D341Med (cell line): ENCODE measurements at regions not wholly inside any gene's neighbourhood (a gene's known extent, or its start where the extent isn't known, plus 50 kb on each side); places are given as distances from the start of the nearest gene placed in this dataset.
A peak's percentile ranks its signal among the peaks of the same experiment; 100 is the strongest.
"Not testable (repeated sequence)": the region's sequence is repeated elsewhere in the genome, so short reads cannot be mapped to it uniquely, and the experiment has no call there.

ENCODE experiments used
- DNase-seq: peaks from one replicate; pipeline ENCODE4 v3.0.0; 2012; ENCODE audit warnings: low spot score

GRCh38 chr5:155116456-155117251 lies 103.1 kb downstream of the KIF4B start:
- DNase-seq, result no peak

GRCh38 chr5:155125551-155126095 lies 112.1 kb downstream of the KIF4B start:
- no peak for DNase-seq

DNA sequence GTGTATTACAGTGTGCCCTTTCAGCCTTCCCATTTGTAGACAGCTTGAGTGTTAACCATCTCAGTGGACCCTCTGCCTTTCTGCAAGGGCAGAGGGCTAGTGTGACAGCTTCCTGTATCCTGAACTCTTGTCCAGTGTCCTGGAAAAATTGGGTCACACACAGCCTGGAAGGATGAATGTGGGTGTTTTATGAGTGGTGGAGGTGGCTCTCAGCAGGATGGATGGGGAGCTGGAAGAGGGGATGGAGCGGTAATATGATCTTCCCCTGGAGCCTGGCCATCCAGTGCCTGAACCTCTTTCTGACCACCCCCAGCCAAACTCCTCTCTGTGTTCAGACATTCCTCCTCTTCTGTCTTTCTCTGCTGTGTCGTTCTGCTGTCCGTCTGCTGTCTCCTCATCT lies 113.0 kb downstream of the KIF4B start:
- no peak for DNase-seq

- no peak for DNase-seq
Observed at GRCh38 chr5:155127552-155127951, 114.0 kb downstream of the KIF4B start.

DNA sequence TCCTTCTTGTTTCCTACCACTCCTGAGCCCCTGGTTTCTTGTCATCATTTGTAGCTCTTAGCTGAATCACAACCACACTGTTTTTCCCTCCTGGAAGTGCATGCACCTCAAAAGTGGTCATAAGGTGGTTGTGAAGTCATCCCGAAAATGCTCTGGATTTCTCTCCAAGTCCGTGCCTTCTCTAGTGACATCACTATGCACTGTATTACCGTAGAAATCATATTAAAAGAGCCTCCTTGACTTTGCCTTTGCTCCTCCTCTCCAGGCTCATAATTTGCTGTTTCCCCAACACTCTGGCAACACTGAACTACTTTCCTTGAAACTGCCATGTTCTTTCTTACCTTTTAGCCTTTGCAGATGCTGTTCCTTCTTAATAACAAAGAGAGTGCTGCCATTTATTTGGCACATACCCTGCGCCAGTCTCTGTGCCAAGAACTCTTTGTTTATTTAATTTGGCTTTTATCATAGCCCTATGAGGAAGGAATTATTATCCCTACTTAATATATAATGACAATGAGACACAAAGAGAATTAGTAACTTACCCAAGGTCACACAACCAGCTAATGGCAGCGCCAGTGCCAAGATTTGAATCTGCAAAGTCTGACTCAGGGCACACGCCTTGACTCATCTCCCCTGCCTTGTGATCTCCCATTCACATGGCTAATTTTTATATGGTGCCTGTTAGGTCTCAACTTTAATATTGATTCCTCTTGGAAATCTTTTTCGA lies 115.4 kb downstream of the KIF4B start:
- no peak for DNase-seq

- DNase-seq, result no peak
Observed at GRCh38 chr5:155129513-155129880, 115.9 kb downstream of the KIF4B start.

DNA sequence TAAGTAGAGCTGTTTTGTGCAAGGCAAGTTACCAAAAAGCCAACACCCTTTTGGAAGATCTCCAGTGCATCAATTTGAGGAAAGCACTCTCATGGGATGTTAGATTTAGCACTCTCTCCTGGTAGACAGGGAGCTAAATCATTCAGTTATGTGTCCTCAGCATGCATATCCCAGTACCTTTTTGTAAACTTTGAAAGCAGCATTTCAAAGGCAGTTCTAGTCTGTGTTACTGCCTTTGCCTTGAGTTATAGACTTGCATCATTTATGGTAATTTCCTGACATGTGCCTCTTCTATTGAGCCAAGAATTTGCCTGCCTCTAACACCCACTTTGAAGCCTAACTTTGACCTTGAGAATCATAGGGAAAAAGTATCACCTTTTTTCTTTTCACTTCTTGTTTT lies 120.6 kb downstream of the KIF4B start:
- DNase-seq, result no peak

- no peak for DNase-seq
Observed at GRCh38 chr5:155136216-155136850, 122.8 kb downstream of the KIF4B start.

GRCh38 chr5:155137683-155138082 lies 124.1 kb downstream of the KIF4B start:
- DNase-seq, result no peak

DNA sequence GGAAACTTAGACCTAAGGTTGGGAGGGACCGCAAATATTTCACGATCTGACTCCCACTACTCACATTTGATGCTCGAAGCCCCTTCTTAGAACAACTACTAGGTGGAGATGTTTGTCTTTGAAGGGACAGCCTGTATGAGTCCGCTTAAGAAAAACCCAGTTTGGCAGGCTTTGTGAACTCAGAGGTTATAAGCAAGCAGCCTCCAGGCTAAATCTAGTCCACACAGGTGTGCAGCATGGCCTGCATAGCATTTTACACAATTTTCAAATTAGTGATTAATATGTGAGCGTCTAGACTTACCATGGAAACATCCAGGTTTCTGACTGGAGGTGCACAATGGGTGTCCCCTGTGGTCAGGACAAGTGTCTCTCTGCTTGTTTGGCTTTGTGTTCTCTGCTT lies 127.1 kb downstream of the KIF4B start:
- DNase-seq, result no peak

GRCh38 chr5:155144956-155145355 lies 131.4 kb downstream of the KIF4B start:
- DNase-seq, result no peak

DNA sequence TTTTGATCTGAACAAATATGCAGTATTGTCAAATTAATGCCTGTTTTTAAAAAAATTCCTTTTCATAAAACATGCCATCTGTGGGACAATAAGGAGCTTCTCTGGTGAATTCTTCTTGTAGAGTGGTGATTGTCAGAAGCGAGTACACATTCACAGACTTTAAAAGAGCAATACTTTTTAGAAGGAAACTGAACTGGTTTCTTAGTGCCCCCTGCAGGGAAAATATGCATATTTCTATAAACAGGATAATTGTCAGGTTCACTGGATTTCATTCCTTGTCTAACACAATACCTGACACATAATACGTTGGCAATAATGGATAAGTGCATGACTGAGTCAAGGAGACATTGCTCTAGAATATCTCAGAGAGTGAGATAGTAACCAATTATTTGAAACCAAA lies 133.7 kb downstream of the KIF4B start:
- no peak for DNase-seq

DNA sequence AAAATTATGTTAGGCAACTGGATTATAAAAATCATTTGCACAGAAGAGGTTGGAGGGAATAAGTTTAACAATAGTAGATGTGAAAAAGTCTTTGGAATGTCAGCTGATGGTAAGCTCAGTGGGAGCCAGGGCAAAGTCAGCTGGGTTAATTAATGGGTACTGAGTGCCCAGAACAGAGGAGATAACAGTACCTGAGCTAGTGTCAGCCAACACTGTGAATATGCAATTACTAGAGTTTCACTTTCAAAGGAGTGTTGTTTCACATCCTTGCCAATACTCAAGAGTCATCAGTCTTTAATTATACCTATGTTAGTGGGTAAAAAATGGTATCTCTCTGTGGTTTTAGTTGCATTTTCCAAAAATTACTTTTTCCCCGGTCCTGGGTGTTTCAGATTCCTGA lies 135.1 kb downstream of the KIF4B start:
- no peak for DNase-seq

GRCh38 chr5:155150012-155150411 lies 136.5 kb downstream of the KIF4B start:
- DNase-seq, result no peak

- peak; percentile 52 for DNase-seq
Observed at GRCh38 chr5:155154973-155155372, 141.4 kb downstream of the KIF4B start.

- DNase-seq, result not testable (repeated sequence)
Observed at GRCh38 chr5:155163084-155163483, 149.5 kb downstream of the KIF4B start.

DNA sequence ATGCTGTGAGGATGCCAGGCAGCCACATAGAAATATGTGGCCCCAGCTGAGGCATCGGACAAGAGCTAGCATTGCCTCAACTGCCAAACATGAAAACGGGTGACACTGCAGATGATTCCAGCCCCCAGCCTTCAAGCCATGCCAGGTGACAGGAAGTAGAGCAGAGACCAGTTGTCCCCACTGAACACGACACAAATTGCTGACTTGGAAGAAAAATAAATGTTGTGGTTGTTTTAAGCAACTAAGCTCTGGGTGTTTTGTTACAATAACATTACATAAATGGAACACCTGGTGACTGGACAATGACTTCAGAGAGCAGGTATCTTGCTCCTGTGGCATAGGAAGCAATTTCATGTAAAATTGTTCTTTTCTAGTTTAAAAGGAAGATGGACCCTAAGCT lies 154.2 kb downstream of the KIF4B start:
- DNase-seq, result no peak

- no peak for DNase-seq
Observed at GRCh38 chr5:155181542-155181941, 168.0 kb downstream of the KIF4B start.

DNA sequence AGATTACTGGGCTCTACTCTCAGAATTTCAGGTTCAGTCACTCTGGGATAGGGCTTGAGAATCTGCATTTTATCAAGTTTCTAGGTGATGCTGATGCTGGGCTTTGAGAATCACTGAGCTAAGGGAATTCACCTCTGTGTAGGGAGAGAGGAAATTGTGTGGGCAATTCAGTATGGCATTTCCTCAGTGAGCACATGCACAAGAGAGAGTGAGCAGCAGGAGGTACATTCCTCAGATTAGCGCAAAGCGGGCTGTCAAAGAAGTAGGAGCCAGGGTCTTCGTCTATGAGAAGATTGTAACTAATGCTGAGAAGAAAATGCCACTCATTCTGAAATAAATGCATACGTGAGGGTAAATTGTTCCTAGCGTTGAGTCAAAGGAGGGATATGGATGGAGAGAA lies 175.9 kb downstream of the KIF4B start:
- no peak for DNase-seq

- no peak for DNase-seq
Observed at GRCh38 chr5:155189981-155190380, 176.4 kb downstream of the KIF4B start.

GRCh38 chr5:155193029-155193428 lies 179.5 kb downstream of the KIF4B start:
- DNase-seq, result no peak

- no peak for DNase-seq
Observed at GRCh38 chr5:155193483-155194107, 180.0 kb downstream of the KIF4B start.
